Fibroblast of lung (primary cell): ENCODE measurements at regions not wholly inside any gene's neighbourhood (a gene's known extent, or its start where the extent isn't known, plus 50 kb on each side); places are given as distances from the start of the nearest gene placed in this dataset.

Experiments
- CTCF ChIP-seq, 2 donors: IDR thresholded peaks in 1 of 2; conservative IDR thresholded peaks in 1 of 2; 1 replicate in 1 of 2; 2 replicates in 1 of 2; pipeline ENCODE4 v1.5.1; 2011 to 2012; ENCODE audit warnings: low read length in 2 of 2, control low read depth in 1 of 2, inconsistent platforms in 1 of 2, low read depth in 1 of 2, mild to moderate bottlenecking in 1 of 2
- EZH2 ChIP-seq: IDR thresholded peaks from 2 replicates; pipeline ENCODE4 v1.5.1; 2012; ENCODE audit warnings: low read length, control low read depth, mild to moderate bottlenecking; ENCODE audit errors: missing control alignments

DNA sequence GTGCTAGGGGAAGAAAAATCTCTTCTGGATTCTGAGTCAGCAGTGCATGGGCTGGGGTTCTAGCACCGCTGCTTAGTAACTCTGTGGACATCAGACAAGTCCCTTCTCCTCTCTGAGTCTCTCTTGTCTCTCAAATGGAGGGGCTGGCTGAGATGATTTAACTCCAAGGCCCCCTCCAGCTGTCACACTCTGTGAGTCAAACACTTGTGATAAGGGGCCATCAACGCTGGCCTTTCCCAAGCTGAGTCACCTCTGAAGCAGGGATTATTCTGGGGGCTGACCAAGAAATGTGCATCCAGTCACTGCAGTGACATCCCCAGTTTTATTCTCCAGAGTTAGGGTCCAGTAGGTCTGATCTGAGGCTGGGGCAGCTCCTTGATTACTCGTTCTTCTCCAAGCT is 110.4 kb upstream of the ZNF462 start:
- no peak for TF ChIP-seq CTCF (conservative IDR thresholded peaks at IDR 0.05 in 1 of 2, IDR thresholded peaks at IDR 0.05 in 1 of 2; ENCODE audit: low read depth in 1 of 2, low read length in 2 of 2)
- TF ChIP-seq EZH2: no peak
